CD4-positive, alpha-beta T cell treated with Interferon gamma for 1 hour (primary cell): ENCODE measurements at regions not wholly inside any gene's neighbourhood (a gene's known extent, or its start where the extent isn't known, plus 50 kb on each side); places are given as distances from the start of the nearest gene placed in this dataset.
"Not testable (repeated sequence)": the region's sequence is repeated elsewhere in the genome, so short reads cannot be mapped to it uniquely, and the experiment has no call there.

Experiments
- DNase-seq: peaks from one replicate; pipeline ENCODE4 v3.0.0-alpha.2; 2020

DNA sequence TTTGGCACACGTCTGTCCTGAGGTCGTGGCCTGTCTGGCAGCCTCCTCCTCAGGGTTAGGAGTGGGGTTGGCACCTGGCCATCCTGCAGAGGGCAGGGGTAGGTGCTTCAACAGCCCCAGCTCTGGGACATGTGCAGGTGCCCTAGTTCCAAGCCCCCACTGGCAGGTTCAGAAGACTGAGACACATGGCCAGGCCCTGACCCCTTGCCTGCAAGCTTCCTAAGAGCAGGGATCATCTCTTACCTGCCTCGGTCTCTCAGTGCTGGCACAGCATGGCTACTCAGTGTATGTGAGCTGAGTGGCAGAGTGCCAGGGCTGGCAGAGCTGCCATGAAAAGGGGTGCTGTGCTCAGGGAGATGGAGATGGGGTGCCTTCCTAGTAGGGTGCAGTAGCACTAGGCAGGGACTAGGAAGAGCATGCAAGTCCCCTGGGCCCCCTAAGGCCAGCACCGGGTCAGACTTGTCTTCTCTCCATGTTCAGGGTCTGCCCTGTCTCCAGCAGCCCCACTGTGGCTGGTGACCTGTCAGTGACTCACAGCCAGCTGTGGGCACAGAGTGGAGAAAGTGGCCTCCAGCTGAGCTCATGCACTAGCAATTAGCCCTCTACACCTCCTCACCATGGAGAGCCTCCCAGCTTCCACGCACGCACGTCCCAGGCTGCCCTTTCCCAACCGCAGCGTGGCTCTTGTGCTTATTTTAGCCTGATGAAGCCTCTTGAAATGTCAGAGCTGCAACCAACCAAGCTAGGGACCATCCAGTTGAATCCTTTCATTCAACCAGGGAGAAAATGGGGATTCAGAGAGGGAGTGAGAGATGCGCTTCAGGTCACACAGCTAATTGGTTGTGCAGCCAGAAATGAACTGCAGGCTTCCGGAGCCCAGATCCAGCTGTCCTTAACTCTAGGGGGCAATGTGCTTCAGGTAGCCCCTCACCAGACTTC is 116.6 kb downstream of the MRPL14 start:
- peak; percentile 16 for DNase-seq

DNA sequence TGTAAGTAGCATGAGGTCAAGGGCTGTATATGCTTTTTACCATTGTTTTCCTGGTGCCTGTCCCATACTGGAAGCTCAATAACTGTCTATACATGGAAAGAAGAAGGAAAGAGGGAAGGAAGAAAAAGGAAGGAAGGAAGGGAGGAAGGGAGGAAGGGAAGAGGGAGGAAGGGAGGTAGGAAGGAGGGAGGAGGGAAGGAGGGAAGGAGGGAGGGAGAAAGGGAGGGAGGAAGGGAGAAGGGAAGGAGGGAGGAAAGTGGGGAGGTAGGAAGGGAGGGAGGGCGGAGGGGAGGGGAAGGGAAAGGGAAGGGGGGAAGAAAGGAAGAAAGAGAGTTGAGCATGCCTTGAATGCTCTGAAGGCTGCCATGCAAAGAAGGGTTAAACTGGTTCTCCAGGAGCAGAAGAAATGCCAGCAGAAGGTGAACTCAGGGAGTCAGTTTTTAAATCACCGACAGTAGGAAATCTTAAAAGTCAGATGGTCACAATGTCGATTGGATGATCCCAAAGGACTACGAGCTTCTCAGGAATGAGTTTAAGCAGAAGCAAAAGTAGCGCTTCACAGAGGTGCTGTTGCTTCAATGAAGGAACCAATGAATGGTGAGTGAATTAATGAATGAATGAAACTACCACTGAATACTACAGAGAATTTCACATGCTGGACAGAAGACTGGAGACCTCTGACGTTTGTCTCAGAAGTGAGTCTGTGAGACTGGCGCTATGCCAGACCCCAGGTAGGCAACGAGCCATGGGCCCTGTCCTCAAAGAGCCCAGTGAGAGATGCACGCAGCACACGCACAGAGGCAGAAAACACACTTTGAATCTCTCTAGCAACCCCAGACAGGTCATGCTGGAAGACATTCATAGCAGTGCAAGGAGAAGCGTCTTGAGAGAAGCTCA is 117.6 kb downstream of the MRPL14 start:
- DNase-seq, result no peak

DNA sequence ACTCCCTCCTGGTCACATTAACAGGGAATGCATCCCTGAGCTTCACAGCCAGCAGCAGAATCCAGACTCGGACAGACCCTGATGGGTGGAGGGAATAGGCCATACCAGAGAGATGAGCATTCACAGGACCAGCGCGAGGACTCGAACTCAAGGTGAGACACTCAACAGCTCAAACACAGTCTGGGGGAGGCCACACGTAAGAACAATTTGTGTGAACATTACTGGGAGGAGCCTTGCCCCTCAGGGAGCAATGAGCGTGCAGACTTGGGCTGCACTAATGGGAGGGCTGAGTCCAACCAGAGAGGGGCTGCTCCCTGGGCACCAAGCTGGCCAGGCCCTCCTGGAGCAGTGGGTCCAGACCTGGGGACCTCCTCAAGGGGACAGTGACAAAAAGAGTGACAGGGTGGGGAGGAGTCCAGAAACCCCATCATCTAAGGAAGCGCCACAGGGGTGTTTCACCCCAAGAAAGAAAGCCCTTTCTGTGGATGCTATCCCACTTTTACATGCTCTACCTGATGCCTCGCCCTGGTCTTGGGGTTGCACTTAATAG is 118.4 kb downstream of the MRPL14 start:
- no peak for DNase-seq

DNA sequence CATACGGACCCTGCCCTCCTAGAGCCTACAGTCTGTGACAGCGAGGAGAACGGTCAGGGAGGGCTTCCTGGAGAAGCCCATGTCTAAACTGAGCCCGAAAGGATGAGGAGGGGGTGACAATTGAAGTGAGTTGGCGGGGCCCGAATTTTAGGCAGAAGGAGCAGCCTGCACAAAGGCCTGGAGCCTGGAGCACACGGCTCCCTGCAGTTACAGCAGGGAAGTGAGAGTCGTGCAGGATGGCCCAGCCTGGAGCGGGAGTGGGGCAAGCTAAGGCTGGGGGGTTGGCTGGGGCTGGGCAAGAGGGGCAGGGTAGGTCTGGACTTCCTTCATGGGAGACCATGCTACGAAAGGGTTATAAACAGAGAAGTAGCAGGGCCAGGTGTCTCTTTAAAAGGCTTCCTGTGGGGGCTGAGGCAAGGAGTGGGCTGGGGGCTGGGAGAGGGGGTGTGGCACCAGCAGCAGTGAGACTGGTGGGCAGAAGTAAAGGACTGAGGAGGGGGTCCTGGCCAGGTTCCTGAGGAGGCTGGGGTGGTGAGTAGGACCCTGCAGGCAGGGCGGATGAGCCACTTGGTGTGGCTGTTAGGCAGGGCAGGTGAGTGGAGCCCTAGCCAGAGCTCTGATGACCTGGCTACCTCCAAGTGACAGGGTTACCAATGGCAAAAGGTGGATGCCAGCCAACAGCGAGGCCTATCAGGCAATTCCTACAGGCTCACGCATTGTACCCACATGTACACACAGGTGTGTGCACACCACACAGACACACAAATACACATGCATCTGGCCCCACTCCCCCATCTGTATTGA is 119.2 kb downstream of the MRPL14 start:
- no peak for DNase-seq

DNA sequence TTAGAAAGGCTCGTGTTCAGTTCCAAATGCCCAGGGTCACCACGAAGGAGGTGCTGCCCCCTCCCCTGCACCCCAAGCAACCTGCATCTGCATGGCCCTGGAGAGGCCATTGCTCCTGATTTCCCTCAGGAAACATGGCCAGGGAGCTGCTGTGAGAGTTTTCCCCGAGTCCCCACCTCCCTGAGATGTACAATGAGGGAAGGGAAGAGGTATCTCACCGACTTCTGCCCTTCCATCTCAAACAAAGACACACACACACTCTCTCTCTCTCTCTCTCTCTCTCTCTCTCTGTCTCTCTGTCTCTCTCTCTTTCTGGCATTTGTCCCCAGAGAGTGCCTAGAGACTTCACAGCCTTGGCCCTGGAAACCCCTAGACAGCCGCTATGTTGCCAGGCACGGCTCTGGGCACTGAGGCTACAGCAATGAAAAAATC is 120.4 kb downstream of the MRPL14 start:
- no peak for DNase-seq

DNA sequence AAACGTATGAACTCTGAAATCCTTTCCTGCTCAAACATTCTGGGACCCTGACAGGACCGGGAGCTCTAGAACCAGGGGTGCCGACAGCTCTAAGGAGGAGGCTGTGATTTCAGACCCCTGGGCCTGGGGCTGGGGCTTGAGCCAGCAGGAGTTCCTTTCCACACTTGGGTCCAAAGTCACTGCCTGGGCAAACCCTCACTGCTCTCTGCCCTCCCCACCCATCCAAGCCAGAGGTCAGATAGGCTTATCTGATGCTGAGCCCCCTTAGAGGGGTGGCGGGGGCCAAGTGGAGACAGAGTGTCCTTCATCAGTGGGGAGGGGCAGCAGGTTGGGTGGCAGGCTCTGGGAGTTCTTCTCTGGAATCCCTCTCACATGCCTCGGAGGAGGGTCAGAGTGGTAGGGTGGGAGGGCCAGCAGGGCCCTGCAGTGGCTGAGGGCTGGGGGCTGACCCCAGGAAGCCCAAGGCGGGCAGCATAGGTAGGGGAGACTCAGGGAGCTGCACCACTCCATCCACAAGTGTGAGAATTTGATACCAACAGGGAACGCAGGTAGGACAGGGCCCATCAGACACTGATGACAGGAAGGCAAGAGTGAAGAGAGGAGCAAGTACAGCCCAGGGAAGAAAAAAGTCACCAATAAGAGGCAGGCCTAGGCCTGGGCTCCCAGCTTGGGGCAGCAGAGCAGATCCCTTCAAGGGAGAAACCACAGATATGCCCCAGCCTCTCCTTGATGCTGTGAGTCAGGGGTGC is 121.0 kb downstream of the MRPL14 start:
- DNase-seq, result no peak

DNA sequence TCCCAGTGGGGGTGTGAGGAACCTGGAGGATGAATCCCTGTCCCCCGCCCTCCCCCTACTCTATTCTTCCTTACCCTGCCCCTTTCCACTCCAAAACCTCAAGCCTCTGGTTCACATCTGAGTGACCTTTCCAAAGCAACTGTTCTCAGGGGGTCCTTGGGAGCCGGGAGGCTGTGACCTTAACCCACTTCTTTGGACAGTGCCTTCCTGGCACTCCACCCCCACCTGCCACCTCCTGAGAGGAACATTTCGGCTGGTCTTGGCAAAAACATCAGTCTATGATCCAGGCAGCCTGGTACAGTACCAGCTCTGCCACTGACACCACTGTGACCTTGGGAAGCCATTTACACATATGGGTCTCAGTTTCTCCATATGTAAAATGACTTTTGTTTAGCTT is 121.7 kb downstream of the MRPL14 start:
- no peak for DNase-seq

DNA sequence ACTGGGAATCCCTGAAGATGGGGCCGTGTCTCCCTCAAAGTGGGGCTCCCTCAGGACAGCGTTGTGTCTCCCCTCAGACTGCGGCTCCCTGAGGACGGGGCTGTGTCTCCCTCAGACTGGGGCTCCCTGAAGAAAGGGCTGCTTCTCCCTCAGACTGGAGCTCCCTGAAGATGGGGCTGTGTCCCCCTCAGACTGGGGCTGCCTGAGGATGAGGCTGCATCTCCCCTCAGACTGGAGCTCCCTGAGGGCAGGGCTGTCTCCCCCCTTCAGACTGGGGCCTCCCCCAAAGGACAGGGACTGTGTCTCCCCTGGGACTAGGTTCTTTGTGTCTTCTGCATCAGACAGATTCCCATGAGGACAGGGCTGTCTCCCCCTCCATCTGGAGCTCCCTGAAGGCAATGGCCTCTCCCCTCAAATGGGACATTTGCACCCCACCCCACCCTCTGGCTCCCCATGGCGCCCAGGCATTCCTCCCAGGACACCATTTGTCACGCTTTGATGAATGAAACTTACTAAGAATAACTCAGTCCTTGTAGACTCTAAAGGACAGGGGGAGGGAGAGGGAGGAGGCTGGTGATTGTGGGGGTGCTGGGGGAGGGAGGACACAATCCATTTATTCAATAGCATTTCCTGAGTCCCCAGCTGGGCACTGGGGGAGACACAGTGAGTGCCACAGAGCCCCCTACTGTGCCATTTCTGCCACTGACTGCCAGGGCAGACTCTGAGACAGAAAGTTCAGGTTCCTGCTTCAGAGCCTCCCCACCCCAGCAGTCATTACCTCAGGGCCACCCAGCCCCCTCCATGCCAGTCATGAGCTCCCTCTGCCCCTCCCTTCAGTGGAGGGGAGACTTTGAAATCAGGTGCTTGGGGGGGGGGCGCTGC is 122.4 kb downstream of the MRPL14 start:
- DNase-seq, result no peak

DNA sequence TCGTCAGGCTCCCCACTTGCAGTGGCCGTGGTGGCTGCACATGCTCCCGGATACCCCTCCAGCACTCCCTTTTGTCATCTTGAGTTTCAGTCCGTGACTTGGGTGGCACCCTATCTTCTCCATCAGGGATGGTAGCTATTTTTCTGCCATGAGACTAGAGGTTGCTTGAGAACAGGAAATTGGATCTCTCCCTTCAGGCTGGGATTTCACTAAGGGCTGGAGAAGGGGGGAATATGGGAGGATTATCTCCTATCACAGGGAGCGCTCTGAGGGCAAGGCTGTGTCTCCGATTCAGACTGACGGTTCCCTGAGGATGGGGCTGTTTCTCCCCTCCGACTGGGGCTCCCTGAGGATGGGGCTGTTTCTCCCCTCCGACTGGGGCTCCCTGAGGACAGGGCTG is 123.1 kb downstream of the MRPL14 start:
- DNase-seq, result no peak

DNA sequence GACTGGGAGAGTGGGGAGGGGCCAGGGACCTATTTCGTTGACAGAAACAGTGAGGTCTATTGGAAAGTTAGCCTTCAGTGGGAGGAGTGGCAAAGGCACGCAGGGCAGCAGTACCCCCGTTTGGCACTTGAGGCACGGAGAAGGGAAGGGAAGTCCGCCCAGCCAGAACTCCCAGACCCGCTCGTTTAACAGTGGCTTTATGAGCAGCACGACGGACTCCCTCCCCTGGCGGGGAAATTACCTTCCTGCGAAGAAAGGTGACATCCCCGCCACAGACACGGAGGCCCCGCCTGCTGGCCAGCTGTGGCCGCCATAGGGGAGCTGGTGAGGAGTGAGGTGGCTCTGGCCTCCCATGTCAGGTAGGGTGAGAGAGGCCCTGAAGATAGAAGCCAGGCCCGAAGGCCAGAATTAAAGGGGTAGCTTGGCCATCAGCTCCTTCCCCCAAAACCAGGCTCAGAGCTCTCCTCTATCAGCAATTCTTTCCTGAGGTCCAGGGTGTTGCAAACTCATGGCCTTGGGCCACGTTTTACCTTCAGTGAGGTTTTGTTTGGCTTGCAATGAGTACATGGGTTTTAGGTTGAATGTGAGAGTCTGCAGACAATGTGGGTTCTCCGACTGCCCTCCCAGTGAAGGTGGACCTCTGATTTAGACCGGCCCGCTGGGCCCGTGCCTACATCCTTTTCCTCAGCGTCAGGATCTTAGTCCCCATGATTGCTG is 123.7 kb downstream of the MRPL14 start:
- DNase-seq, result no peak

DNA sequence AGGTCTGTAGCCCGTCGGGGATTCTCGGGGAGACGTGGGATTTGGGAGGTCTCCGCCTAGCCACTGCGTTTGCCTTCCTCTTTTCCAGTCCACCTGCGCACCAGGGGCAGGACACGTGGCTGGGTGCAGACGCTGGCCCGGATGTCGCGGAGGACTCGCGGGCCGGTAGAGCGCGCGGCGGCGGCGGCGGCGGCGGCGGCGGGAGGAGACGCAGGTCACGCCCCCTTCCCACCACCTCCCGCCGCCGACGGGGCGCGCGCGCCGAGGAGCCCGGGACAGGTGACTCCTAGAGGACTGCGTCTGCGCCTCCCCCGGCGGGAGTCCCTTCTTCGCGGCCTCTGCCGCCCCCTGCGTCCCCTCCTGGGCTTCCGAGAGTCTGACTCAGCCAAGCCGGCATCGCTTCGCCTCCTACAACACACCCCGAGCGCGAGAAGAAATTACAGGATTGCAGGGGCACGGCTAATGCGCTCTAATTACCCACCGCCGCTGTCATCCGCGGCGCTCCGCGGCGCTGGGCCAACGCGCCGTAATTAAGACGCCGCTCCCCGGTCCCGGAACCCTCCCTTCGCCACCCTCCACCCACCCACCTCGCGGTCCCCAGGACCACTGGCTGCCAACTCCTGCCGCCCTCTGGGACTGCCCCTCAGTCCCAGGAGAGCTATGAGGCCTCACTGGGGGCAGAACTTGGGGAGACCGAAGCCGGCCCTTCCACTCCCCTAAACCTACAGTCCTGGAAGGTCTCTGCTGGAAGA is 124.5 kb downstream of the MRPL14 start:
- peak; percentile 38 for DNase-seq

DNA sequence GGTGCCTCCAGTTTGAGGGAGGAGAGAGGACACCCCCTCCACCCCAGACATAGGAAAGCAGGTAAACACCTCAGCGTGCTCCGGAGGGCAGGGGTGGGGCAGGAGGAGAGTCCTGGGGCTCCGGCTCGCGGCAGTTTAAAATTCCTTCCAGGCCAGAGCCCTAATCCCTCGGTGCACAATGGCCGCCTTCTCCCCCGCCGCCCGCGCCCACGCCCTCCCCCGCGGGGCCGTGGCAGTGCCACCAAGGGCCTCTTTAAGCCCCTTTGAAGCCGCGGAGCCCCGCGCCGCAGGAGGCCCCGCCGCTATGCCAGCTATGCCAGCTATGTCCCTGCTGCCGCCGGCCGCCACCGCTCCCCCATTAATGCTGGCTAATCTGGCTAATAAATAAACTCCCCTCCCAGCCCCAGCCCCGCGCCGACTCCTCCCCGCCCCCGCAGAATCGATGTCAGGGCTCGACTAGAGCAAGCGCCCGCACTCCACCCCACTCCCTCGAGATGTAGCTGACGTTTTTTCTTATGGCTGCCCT is 125.1 kb downstream of the MRPL14 start:
- no peak for DNase-seq

DNA sequence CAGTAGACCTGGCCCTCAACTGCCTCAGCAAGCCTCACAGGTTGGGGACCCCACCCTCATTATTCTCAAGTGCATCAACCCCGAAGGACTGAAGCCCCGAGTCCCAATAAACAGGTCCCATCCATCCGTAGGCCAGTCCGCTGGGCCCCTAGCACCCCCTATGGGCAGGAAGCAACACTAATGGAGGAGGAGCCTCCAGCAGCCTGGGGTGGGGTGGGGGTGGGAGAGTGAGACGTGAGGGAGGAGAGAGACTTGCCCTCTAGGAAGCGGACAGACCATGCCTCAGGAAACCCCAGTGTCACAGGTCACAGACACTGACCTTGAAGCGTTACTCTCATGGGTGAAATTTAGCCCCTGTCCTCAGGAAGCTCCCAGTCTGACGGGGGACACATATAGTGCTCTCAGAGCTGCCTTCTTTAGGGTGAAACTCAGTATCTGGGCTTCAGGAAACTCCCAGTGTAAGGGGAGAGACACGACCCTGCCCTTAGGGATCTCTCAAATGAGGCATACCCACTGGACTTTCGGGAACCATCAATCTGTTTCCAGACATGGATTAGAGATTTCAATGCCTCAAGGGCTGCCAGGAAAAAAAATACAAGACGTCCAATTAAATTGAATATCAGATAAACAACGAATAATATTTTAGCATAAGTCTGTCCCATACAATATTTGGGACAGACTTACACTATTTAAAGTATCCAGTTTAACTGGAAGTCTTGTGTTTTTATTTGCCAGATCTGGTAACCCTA is 125.8 kb downstream of the MRPL14 start:
- DNase-seq, result no peak

DNA sequence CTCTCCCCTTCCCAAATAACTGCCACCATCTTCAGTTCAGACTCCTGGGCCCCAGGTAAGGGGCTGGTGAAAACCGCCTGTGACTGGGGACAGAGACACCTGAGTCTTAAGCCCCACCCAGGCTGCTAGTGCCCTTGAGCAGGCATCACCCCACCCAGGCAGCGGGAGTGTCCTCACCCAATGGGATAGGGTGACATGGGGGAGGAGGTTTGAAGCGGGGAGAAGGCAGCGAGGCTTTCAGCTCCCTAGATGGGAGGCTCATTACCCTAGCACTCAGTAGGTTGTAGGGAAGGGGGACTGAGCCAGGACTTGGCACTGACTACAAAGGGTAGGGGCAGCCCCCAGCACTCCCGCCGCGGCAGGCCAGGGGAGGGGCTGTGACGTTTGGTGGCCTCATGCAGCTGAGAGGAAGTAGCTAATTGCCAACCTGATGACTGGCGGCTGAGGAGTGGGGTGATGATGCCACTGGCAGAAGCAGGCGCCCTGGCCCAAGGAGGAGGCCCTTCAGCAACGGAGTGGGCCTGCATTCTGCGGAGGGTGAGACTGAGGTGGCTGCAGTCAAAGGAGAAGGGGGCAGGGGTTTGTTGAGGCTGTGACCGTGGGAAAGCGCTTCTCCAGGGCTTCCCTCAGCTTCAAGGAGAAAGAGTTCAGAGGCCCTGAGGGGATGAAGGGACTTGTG is 126.9 kb downstream of the MRPL14 start:
- peak; percentile 60 for DNase-seq

DNA sequence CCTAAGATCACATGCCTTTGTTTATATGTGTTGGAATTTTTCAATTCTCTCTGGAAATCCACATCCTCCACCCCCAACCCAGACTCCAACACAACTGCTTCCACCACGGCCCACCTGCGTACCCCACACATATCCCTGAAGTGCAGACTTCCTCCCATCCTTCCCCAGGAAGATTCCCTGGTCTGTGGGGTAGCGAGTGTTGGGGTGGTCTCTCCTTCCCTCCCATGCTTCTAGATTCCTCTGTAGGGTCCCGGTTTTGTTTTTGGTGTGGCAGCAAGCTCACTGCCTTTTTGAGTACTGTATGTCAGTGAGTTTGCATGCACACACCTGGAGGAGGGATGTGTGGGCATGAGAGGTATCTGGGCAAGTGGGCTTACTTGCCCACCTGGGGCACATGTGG is 127.6 kb downstream of the MRPL14 start:
- no peak for DNase-seq

DNA sequence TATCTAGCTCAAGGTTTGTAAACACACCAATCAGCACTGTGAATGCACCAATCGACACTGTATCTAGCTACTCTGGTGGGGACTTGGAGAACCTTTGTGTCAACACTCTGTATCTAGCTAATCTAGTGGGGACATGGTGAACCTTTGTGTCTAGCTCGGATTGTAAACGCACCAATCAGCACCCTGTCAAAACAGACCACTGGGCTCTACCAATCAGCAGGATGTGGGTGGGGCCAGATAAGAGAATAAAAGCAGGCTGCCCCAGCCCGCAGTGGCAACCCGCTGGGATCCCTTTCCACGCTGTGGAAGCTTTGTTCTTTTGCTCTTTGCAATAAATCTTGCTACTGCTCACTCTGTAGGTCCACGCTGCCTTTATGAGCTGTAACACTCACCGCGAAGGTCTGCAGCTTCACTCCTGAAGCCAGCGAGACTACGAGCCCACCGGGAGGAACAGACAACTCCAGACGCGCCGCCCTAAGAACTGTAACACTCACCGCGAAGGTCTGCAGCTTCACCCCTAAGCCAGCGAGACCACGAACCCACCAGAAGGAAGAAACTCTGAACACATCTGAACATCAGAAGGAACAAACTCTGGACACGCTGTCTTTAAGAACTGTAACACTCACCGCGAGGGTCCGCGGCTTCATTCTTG is 128.5 kb downstream of the MRPL14 start:
- DNase-seq, result not testable (repeated sequence)

DNA sequence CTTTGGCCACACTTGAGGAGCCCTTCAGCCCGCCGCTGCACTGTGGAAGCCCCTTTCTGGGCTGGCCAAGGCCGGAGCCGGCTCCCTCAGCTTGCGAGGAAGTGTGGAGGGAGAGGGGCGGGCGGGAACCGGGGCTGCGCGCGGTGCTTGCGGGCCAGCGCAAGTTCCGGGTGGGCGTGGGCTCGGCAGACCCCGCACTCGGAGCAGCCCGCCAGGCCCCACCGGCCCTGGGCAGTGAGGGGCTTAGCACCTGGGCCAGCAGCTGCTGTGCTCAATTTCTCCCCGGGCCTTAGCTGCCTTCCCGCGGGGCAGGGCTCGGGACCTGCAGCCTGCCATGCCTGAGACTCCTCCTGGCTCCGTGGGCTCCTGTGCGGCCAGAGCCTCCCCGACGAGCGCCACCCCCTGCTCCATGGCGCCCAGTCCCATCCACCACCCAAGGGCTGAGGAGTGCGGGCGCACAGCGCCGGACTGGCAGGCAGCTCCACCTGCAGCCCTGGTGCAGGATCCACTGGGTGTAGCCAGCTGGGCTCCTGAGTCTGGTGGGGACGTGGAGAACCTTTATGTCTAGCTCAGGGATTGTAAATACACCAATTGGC is 129.2 kb downstream of the MRPL14 start:
- not testable (repeated sequence) for DNase-seq
